Liver (tissue), 8 donors: ENCODE measurements at regions not wholly inside any gene's neighbourhood (a gene's known extent, or its start where the extent isn't known, plus 50 kb on each side); places are given as distances from the start of the nearest gene placed in this dataset.

Experiments
- DNase-seq: peaks from one replicate; pipeline ENCODE4 v3.0.0-alpha.2; 2017; ENCODE audit warnings: low spot score
- H3K27ac ChIP-seq, 2 donors: one replicate each; pipeline ENCODE4 v1.7.0; 2013; ENCODE audit warnings: inconsistent platforms in 2 of 2, low read length in 2 of 2, control low read depth in 1 of 2, low read depth in 1 of 2, mild to moderate bottlenecking in 1 of 2
- H3K27me3 ChIP-seq, 4 donors: one replicate each; pipeline versions ENCODE4 v1.6.1 to v1.7.0; 2013; ENCODE audit warnings: low read length in 3 of 4, inconsistent platforms in 1 of 4, mild to moderate bottlenecking in 1 of 4, moderate library complexity in 1 of 4; ENCODE audit not compliant: control insufficient read depth in 4 of 4, insufficient read depth in 4 of 4
- H3K36me3 ChIP-seq, 4 donors: one replicate each; pipeline versions ENCODE4 v1.6.1 to v1.7.0; 2013; ENCODE audit warnings: low read length in 3 of 4, mild to moderate bottlenecking in 3 of 4, low read depth in 1 of 4, moderate library complexity in 1 of 4; ENCODE audit not compliant: control insufficient read depth in 4 of 4, insufficient read depth in 3 of 4
- H3K4me1 ChIP-seq, 4 donors: one replicate each; pipeline versions ENCODE4 v1.6.1 to v1.7.0; 2013; ENCODE audit warnings: low read length in 3 of 4, mild to moderate bottlenecking in 3 of 4, moderate library complexity in 1 of 4; ENCODE audit not compliant: control insufficient read depth in 4 of 4, insufficient read depth in 4 of 4
- H3K4me3 ChIP-seq, 3 donors: one replicate each; pipeline versions ENCODE4 v1.6.1 to v1.7.0; 2013; ENCODE audit warnings: low read length in 3 of 3, control low read depth in 1 of 3, low read depth in 1 of 3, mild to moderate bottlenecking in 1 of 3
- H3K9ac ChIP-seq, 2 donors: one replicate each; pipeline ENCODE4 v1.7.0; 2013; ENCODE audit warnings: low read length in 2 of 2, mild to moderate bottlenecking in 2 of 2, moderate library complexity in 2 of 2, control low read depth in 1 of 2, low read depth in 1 of 2
- H3K9me3 ChIP-seq, 4 donors: one replicate each; pipeline versions ENCODE4 v1.6.1 to v1.7.0; 2013; ENCODE audit warnings: low read length in 3 of 4; ENCODE audit not compliant: control insufficient read depth in 4 of 4
- ATF3 ChIP-seq: IDR thresholded peaks from 2 replicates; pipeline ENCODE4 v1.6.1; 2016; ENCODE audit warnings: antibody characterized with exemption
- CTCF ChIP-seq: fragments of 150-350 bp; IDR thresholded peaks from 2 replicates; pipeline ENCODE4 v1.5.1; 2017; ENCODE audit warnings: improper control_type of control experiment, low read depth, low read length; ENCODE audit not compliant: missing input control
- FOXA1 ChIP-seq: IDR thresholded peaks from 2 replicates; pipeline ENCODE4 v1.6.1; 2016; ENCODE audit warnings: antibody characterized with exemption
- GABPA ChIP-seq, 2 donors: IDR thresholded peaks in 1 of 2; conservative IDR thresholded peaks in 1 of 2; 2 replicates each; pipeline ENCODE4 v1.6.1; 2016; ENCODE audit warnings: antibody characterized with exemption in 2 of 2, mild to moderate bottlenecking in 1 of 2, moderate library complexity in 1 of 2
- HNF4A ChIP-seq, 2 donors: conservative IDR thresholded peaks; 2 replicates each; pipeline ENCODE4 v1.6.1; 2016; ENCODE audit warnings: antibody characterized with exemption in 2 of 2, mild to moderate bottlenecking in 2 of 2
- HNF4G ChIP-seq: IDR thresholded peaks from 2 replicates; pipeline ENCODE4 v1.6.1; 2016; ENCODE audit warnings: antibody characterized with exemption
- JUND ChIP-seq, 2 donors: IDR thresholded peaks; 2 replicates each; pipeline ENCODE4 v1.6.1; 2016; ENCODE audit warnings: antibody characterized with exemption in 2 of 2
- MAX ChIP-seq: IDR thresholded peaks from 2 replicates; pipeline ENCODE4 v1.6.1; 2016; ENCODE audit warnings: antibody characterized with exemption
- NR2F2 ChIP-seq: IDR thresholded peaks from 2 replicates; pipeline ENCODE4 v1.6.1; 2016; ENCODE audit warnings: antibody characterized with exemption
- RAD21 ChIP-seq, 2 donors: IDR thresholded peaks; 2 replicates each; pipeline ENCODE4 v1.6.1; 2016; ENCODE audit warnings: antibody characterized with exemption in 2 of 2, mild to moderate bottlenecking in 2 of 2
- RXRA ChIP-seq, 2 donors: IDR thresholded peaks; 2 replicates each; pipeline ENCODE4 v1.6.1; 2017 to 2018; ENCODE audit warnings: antibody characterized with exemption in 2 of 2, mild to moderate bottlenecking in 1 of 2
- SP1 ChIP-seq: IDR thresholded peaks from 2 replicates; pipeline ENCODE4 v1.6.1; 2018; ENCODE audit warnings: antibody characterized with exemption, mild to moderate bottlenecking
- YY1 ChIP-seq: IDR thresholded peaks from 2 replicates; pipeline ENCODE4 v1.6.1; 2016; ENCODE audit warnings: antibody characterized with exemption, mild to moderate bottlenecking
- WGBS: extraction: QIAGEN DNeasy Blood & Tissue Kit; methylation state at CpG from one replicate; pipeline ENCODE4 v1.1.7; 2013; 5-methylcytosine and 5-hydroxymethylcytosine counted together
- donor health status: healthy.
- donor health status: healthy.
- donor health status: healthy.
- donor health status: healthy.
- donor health status: healthy.

DNA sequence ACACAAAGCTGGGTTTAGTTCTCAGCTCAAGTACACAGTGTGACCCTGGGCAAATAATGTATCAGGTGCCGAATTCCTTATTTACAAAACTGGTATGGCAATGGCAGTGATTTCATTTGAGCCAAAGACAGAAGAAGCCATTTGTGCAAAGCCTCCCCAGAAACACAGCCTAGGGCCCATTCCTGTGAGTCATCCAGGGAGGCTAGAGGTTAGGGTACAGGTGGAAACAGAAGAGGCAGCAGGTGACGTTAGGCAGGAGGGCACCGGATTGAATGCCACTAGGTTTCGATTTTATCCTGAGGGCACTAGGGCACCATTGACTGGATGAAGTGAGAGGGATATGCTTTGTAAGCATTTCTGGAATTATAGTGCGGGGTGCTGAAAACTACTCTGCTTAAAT is 766.9 kb upstream of the NR2F2 start:
- 86% methylated on average over 5 of the region's 5 CpGs for WGBS
- no peaks in the 10 kb centered on the region for H3K4me1 ChIP-seq
- no peaks in the 10 kb centered on the region for H3K36me3 ChIP-seq
- no peak overlapping the region for H3K9ac ChIP-seq
- TF ChIP-seq RAD21 (IDR thresholded peaks at IDR 0.05) (no peak), HNF4A (conservative IDR thresholded peaks at IDR 0.05) (no peak), FOXA1 (no peak), YY1 (no peak), ATF3 (no peak)
- no peak overlapping the region for H3K4me3 ChIP-seq
- DNase-seq: no peak
- no peak overlapping the region for H3K27ac ChIP-seq
- H3K9me3 ChIP-seq: no peaks in the 10 kb centered on the region
- no peaks in the 10 kb centered on the region for H3K27me3 ChIP-seq

DNA sequence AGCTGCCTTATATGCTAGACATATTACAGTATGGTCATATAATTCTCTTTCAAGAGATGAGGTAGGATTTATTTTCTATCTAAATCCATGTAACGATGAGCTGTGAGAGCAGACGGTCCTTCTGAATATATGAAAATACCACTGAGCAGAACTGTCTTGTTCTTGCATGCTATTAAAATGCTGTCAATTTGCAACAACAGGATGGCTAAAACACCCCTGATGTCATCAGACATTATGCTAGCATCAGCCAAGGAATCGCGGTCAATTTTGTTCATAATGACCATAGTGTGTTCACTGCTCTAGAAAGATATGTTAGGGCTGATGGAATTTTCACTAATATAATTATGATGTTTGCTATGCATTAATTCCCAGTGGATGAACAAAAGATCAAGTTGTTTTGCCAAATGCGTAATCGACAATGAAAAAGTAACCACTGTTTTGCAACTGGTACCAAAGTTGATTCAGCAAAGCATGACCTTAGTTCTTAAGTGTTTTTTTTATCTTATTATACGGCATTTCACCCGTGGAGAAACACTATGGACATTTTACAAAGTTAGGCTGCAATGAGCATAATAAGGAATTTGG is 765.4 kb upstream of the NR2F2 start:
- Histone ChIP-seq H3K27me3 (no peaks in the 10 kb centered on the region), H3K4me1 (no peaks in the 10 kb centered on the region), H3K36me3 (no peaks in the 10 kb centered on the region), H3K9ac (no peak overlapping the region), H3K27ac (no peak overlapping the region), H3K9me3 (no peaks in the 10 kb centered on the region), H3K4me3 (no peak overlapping the region)
- 84% methylated on average over 8 of the region's 8 CpGs for WGBS
- TF ChIP-seq MAX: no peak
- TF ChIP-seq HNF4A (conservative IDR thresholded peaks at IDR 0.05): no peak
- no peak for TF ChIP-seq SP1
- TF ChIP-seq ATF3: no peak
- no peak for TF ChIP-seq RXRA (IDR thresholded peaks at IDR 0.05)
- TF ChIP-seq HNF4G: no peak
- no peak for TF ChIP-seq JUND (IDR thresholded peaks at IDR 0.05)
- TF ChIP-seq NR2F2: no peak
- TF ChIP-seq YY1: no peak
- no peak for TF ChIP-seq FOXA1
- no peak for TF ChIP-seq CTCF
- no peak for DNase-seq

GRCh38 chr15:95565690-95566089 is 764.8 kb upstream of the NR2F2 start:
- 84% methylated on average over 4 of the region's 4 CpGs for WGBS
- Histone ChIP-seq H3K27ac (no peak overlapping the region), H3K9me3 (no peaks in the 10 kb centered on the region), H3K9ac (no peak overlapping the region), H3K4me3 (no peak overlapping the region), H3K36me3 (no peaks in the 10 kb centered on the region), H3K4me1 (no peaks in the 10 kb centered on the region), H3K27me3 (no peaks in the 10 kb centered on the region)
- TF ChIP-seq ATF3 (no peak), GABPA (IDR thresholded peaks at IDR 0.05 in 1 of 2, conservative IDR thresholded peaks at IDR 0.05 in 1 of 2) (no peak)
- no peak for DNase-seq
